Dermis microvascular lymphatic vessel endothelial cell (primary cell): ENCODE measurements at regions not wholly inside any gene's neighbourhood (a gene's known extent, or its start where the extent isn't known, plus 50 kb on each side); places are given as distances from the start of the nearest gene placed in this dataset.

Experiments used
- DNase-seq, 2 donors: peaks; one replicate each; pipeline versions ENCODE4 v3.0.0 to v3.0.0-alpha.2; 2010; ENCODE audit warnings: low read depth in 2 of 2

- DNase-seq, result no peak
These were observed 1055.5 kb upstream of the KLHL29 start for GRCh38 chr2:22329211-22330154.

- no peak for DNase-seq
These were observed 1048.6 kb upstream of the KLHL29 start for GRCh38 chr2:22336414-22336813.

- no peak for DNase-seq
These were observed 1044.3 kb upstream of the KLHL29 start for GRCh38 chr2:22340716-22341115.

GRCh38 chr2:22347306-22347705 is 1037.7 kb upstream of the KLHL29 start:
- DNase-seq, result no peak

- DNase-seq, result no peak
These were observed 1034.4 kb upstream of the KLHL29 start for GRCh38 chr2:22350621-22351020.

- DNase-seq, result peak in 1 of 2 donors; percentile 5
These were observed 1029.1 kb upstream of the KLHL29 start for GRCh38 chr2:22355816-22356433.

GRCh38 chr2:22359071-22359672 is 1025.8 kb upstream of the KLHL29 start:
- DNase-seq, result no peak

- DNase-seq, result no peak
These were observed 1024.1 kb upstream of the KLHL29 start for GRCh38 chr2:22360735-22361374.

- no peak for DNase-seq
These were observed 1023.4 kb upstream of the KLHL29 start for GRCh38 chr2:22361571-22361970.

GRCh38 chr2:22375096-22375495 is 1009.9 kb upstream of the KLHL29 start:
- DNase-seq, result no peak

GRCh38 chr2:22377268-22377667 is 1007.7 kb upstream of the KLHL29 start:
- DNase-seq, result no peak

- no peak for DNase-seq
These were observed 1002.4 kb upstream of the KLHL29 start for GRCh38 chr2:22382479-22383169.

GRCh38 chr2:22397847-22398246 is 987.1 kb upstream of the KLHL29 start:
- no peak for DNase-seq

GRCh38 chr2:22403748-22404147 is 981.2 kb upstream of the KLHL29 start:
- DNase-seq, result no peak

GRCh38 chr2:22406625-22407024 is 978.4 kb upstream of the KLHL29 start:
- no peak for DNase-seq

GRCh38 chr2:22420076-22420475 is 964.9 kb upstream of the KLHL29 start:
- no peak for DNase-seq

GRCh38 chr2:22442051-22442450 is 942.9 kb upstream of the KLHL29 start:
- DNase-seq, result no peak

GRCh38 chr2:22444281-22444680 is 940.7 kb upstream of the KLHL29 start:
- no peak for DNase-seq

GRCh38 chr2:22449696-22450095 is 935.3 kb upstream of the KLHL29 start:
- no peak for DNase-seq

- DNase-seq, result no peak
These were observed 934.1 kb upstream of the KLHL29 start for GRCh38 chr2:22450831-22451230.

GRCh38 chr2:22454826-22455485 is 930.0 kb upstream of the KLHL29 start:
- DNase-seq, result no peak
